ENCODE measurements at regions not wholly inside any gene's neighbourhood (a gene's known extent, or its start where the extent isn't known, plus 50 kb on each side); places are given as distances from the start of the nearest gene placed in this dataset.

- TF ChIP-seq RFX5 (IDR thresholded peaks at IDR 0.05; ENCODE audit: low read depth, low read length) = no peak
- no peak for TF ChIP-seq RAD21 (IDR thresholded peaks at IDR 0.05; ENCODE audit: low read length)
Observed at GRCh38 chr2:65594150-65594549, 161.8 kb upstream of the SPRED2 start.

Data from IMR-90 (cell line).